HCT116 (cell line): ENCODE measurements at regions not wholly inside any gene's neighbourhood (a gene's known extent, or its start where the extent isn't known, plus 50 kb on each side); places are given as distances from the start of the nearest gene placed in this dataset.

ENCODE experiments used
- ATAC-seq: fragments of 200-7000 bp; cut with Tn5 transposase; 2 replicates; pipeline ENCODE4 v1.9.1; 2020; ENCODE audit warnings: mild to moderate bottlenecking, moderate library complexity
- BruUV-seq: library from RNA; stranded (reverse); fragments of 400-500 nt; replicated peaks from 2 replicates; lab custom pipeline; 2021; lab: Mats Ljungman, UMichigan
- CTCF ChIA-PET: fragments of 300-600 bp; sonication (Branson Sonifier 250); formaldehyde crosslinking; loops from one replicate; lab custom pipeline; 2021; ENCODE audit warnings: antibody characterized with exemption; lab: Charles Lee
- POLR2A ChIA-PET: fragments of 300-600, 350-600 bp; sonication (Branson Sonifier 250); formaldehyde crosslinking; loops from one replicate; lab custom pipeline; 2021; ENCODE audit warnings: antibody characterized with exemption; lab: Charles Lee
- RAD21 ChIA-PET, 2 experiments: fragments of 300-600 bp; sonication (Branson Sonifier 250); formaldehyde crosslinking; loops; one replicate each; lab custom pipeline; 2023; ENCODE audit warnings: low total read pairs in 2 of 2; ENCODE audit not compliant: uncharacterized antibody in 2 of 2, unreplicated experiment in 2 of 2, low non-redundant PET in 1 of 2; lab: Charles Lee
- DNase-seq: peaks from one replicate; pipeline ENCODE4 v3.0.0-alpha.2; 2010; ENCODE audit warnings: low read depth, low spot score
- H2AFZ ChIP-seq: fragments of 200-600 bp; shearing (Covaris generic), sonication (generic); 2 replicates; pipeline ENCODE4 v1.6.1; 2017; ENCODE audit warnings: low read depth, mixed run types, mixed read lengths, antibody characterized with exemption, low read length; ENCODE audit not compliant: poor library complexity, severe bottlenecking
- H3K27ac ChIP-seq: 2 replicates; pipeline ENCODE4 v1.5.1; 2012; ENCODE audit warnings: low read depth, low read length
- H3K27me3 ChIP-seq: fragments of 200-600 bp; sonication (generic); 2 replicates; pipeline ENCODE4 v1.6.1; 2016; ENCODE audit warnings: mixed run types, low read length, mixed read lengths; ENCODE audit not compliant: insufficient read depth
- H3K36me3 ChIP-seq, 2 experiments: fragments of 200-500 bp in 1 of 2; fragments of 200-600 bp in 1 of 2; sonication (Bioruptor generic) in 1 of 2; sonication (generic) in 1 of 2; 2 replicates each; pipeline versions ENCODE4 v1.5.1 to v1.6.1; 2014 to 2016; ENCODE audit warnings: low read length in 2 of 2, inconsistent platforms in 1 of 2, mixed read lengths in 1 of 2, mixed run types in 1 of 2; ENCODE audit not compliant: insufficient read depth in 2 of 2, control insufficient read depth in 1 of 2
- H3K4me1 ChIP-seq, 2 experiments: fragments of 200-600 bp in 1 of 2; sonication (generic) in 1 of 2; 2 replicates each; pipeline versions ENCODE4 v1.5.1 to v1.6.1; 2012 to 2017; ENCODE audit warnings: low read length in 2 of 2, inconsistent platforms in 1 of 2, mild to moderate bottlenecking in 1 of 2, mixed read lengths in 1 of 2, mixed run types in 1 of 2, moderate library complexity in 1 of 2; ENCODE audit not compliant: insufficient read depth in 2 of 2, control insufficient read depth in 1 of 2
- H3K4me2 ChIP-seq: fragments of 200-600 bp; sonication (generic); 2 replicates; pipeline ENCODE4 v1.6.1; 2017; ENCODE audit warnings: mixed run types, low read length, mixed read lengths
- H3K4me3 ChIP-seq, 2 experiments: fragments of 200-600 bp in 1 of 2; sonication (generic) in 1 of 2; replicated peaks in 1 of 2; 2 replicates each; pipeline ENCODE4 v1.5.1; 2011 to 2016; ENCODE audit warnings: low read length in 2 of 2, control low read depth in 1 of 2, low read depth in 1 of 2, mild to moderate bottlenecking in 1 of 2, mixed read lengths in 1 of 2, mixed run types in 1 of 2
- H3K79me2 ChIP-seq: fragments of 200-600 bp; sonication (generic); 2 replicates; pipeline ENCODE4 v1.6.1; 2017; ENCODE audit warnings: mild to moderate bottlenecking, mixed run types, low read length, moderate library complexity, mixed read lengths; ENCODE audit not compliant: insufficient read depth
- H3K9ac ChIP-seq: fragments of 200-600 bp; sonication (generic); 2 replicates; pipeline ENCODE4 v1.6.1; 2016; ENCODE audit warnings: low read length, mixed read lengths
- H3K9me2 ChIP-seq: fragments of 200-600 bp; sonication (generic), shearing (Covaris generic); 2 replicates; pipeline ENCODE4 v1.6.1; 2017; ENCODE audit warnings: mixed run types, mild to moderate bottlenecking, moderate library complexity; ENCODE audit not compliant: insufficient read depth
- H3K9me3 ChIP-seq, 2 experiments: fragments of 200-500 bp in 1 of 2; fragments of 200-600 bp in 1 of 2; sonication (Bioruptor generic) in 1 of 2; sonication (generic) in 1 of 2; 2 replicates each; pipeline ENCODE4 v1.6.1; 2014 to 2017; ENCODE audit warnings: low read length in 2 of 2, mixed read lengths in 2 of 2, inconsistent platforms in 1 of 2, low read depth in 1 of 2, mild to moderate bottlenecking in 1 of 2, mixed run types in 1 of 2, moderate library complexity in 1 of 2; ENCODE audit not compliant: control insufficient read depth in 1 of 2, insufficient read depth in 1 of 2
- H4K20me1 ChIP-seq: fragments of 200-600 bp; sonication (generic), shearing (Covaris generic); 2 replicates; pipeline ENCODE4 v1.6.1; 2017; ENCODE audit warnings: mixed run types, mild to moderate bottlenecking, moderate library complexity; ENCODE audit not compliant: insufficient read depth
- ATF3 ChIP-seq: IDR thresholded peaks from 2 replicates; pipeline ENCODE4 v1.6.1; 2012
- MAX ChIP-seq: IDR thresholded peaks from 2 replicates; pipeline ENCODE4 v1.6.1; 2012
- RAD21 ChIP-seq: IDR thresholded peaks from 2 replicates; pipeline ENCODE4 v1.6.1; 2012; ENCODE audit warnings: low read depth, mild to moderate bottlenecking
- SIN3A ChIP-seq: IDR thresholded peaks from 2 replicates; pipeline ENCODE4 v1.6.1; 2012; ENCODE audit warnings: low read depth
- SP1 ChIP-seq: IDR thresholded peaks from 2 replicates; pipeline ENCODE4 v1.6.1; 2012; ENCODE audit warnings: low read depth
- SRF ChIP-seq: IDR thresholded peaks from 2 replicates; pipeline ENCODE4 v1.6.1; 2012; ENCODE audit warnings: low read depth
- ZBTB33 ChIP-seq: IDR thresholded peaks from 2 replicates; pipeline ENCODE4 v1.6.1; 2011; ENCODE audit warnings: mild to moderate bottlenecking, low read length, moderate library complexity; ENCODE audit not compliant: insufficient replicate concordance; ENCODE audit errors: extremely low read depth
- ZFX ChIP-seq: fragments of 450-650 bp; IDR thresholded peaks from 2 replicates; pipeline ENCODE4 v1.6.1; 2017
- intact Hi-C: fragments of 100-400 bp; cut with micrococcal nuclease; formaldehyde crosslinking; loops from 2 replicates; pipeline ENCODE4 v1.10.0; 2022

- Histone ChIP-seq H3K27me3 (no peaks in the 10 kb centered on the region), H3K4me3 (no peak overlapping the region), H3K79me2 (no peaks in the 10 kb centered on the region), H3K9ac (no peak overlapping the region), H2AFZ (no peak overlapping the region), H3K4me1 (no peaks in the 10 kb centered on the region)
- ChIA-PET POLR2A (no interaction called here), CTCF (no interaction called here), RAD21 (no interaction called here)
- ATAC-seq, result no peak
- intact Hi-C loops, result no loop called here
- no TSS peak for BruUV-seq
- TF ChIP-seq ZBTB33 (no peak), SRF (no peak), RAD21 (no peak), MAX (no peak), ATF3 (no peak), SIN3A (no peak), SP1 (no peak), ZFX (no peak)
- TF ChIP-seq, all 23 proteins: peak for 0
- H3K9me3 ChIP-seq, result peaks cover 5 to 18% of the 10 kb centered on the region in 2 experiments; a peak in 3 of 4 replicates
- no peaks in the 10 kb centered on the region for H3K36me3 ChIP-seq
- DNase-seq, result no peak
- H3K4me2 ChIP-seq, result no peak overlapping the region
- H3K27ac ChIP-seq, result no peak overlapping the region
- no peaks in the 10 kb centered on the region for H4K20me1 ChIP-seq
- H3K9me2 ChIP-seq, result no peaks in the 10 kb centered on the region
Measured at GRCh38 chr11:80783561-80783960, 1342.7 kb upstream of the TENM4 start.
